Lung (tissue), 11 donors: ENCODE measurements at regions not wholly inside any gene's neighbourhood (a gene's known extent, or its start where the extent isn't known, plus 50 kb on each side); places are given as distances from the start of the nearest gene placed in this dataset.

Experiments
- ATAC-seq: fragments of 200-7000 bp; cut with Tn5 transposase; one replicate; pipeline ENCODE4 v1.9.1; 2020; ENCODE audit warnings: moderate number of reproducible peaks; ENCODE audit not compliant: insufficient read depth, low FRiP score
- DNase-seq, 3 donors: peaks; one replicate each; pipeline ENCODE4 v3.0.0-alpha.2; 2013 to 2017
- H3K27ac ChIP-seq, 2 donors: one replicate each; pipeline ENCODE4 v1.5.1; 2013; ENCODE audit warnings: mild to moderate bottlenecking in 2 of 2, moderate library complexity in 2 of 2, control low read depth in 1 of 2, inconsistent platforms in 1 of 2, low read depth in 1 of 2, low read length in 1 of 2
- H3K27me3 ChIP-seq, 3 donors: one replicate each; pipeline ENCODE4 v1.5.1; 2013; ENCODE audit warnings: low read length in 2 of 3; ENCODE audit not compliant: control insufficient read depth in 3 of 3, insufficient read depth in 3 of 3
- H3K36me3 ChIP-seq, 4 donors: one replicate each; pipeline ENCODE4 v1.5.1; 2013; ENCODE audit warnings: low read length in 4 of 4, mild to moderate bottlenecking in 1 of 4, moderate library complexity in 1 of 4; ENCODE audit not compliant: control insufficient read depth in 4 of 4, insufficient read depth in 4 of 4
- H3K4me1 ChIP-seq, 5 donors: one replicate each; pipeline ENCODE4 v1.5.1; 2013; ENCODE audit warnings: low read length in 5 of 5, mild to moderate bottlenecking in 2 of 5, moderate library complexity in 1 of 5; ENCODE audit not compliant: control insufficient read depth in 5 of 5, insufficient read depth in 5 of 5
- H3K4me3 ChIP-seq: one replicate; pipeline ENCODE4 v1.5.1; 2013; ENCODE audit warnings: mild to moderate bottlenecking, control low read depth, moderate library complexity
- H3K9ac ChIP-seq, 2 donors: one replicate each; pipeline ENCODE4 v1.5.1; 2013; ENCODE audit warnings: low read length in 2 of 2, control low read depth in 1 of 2; ENCODE audit not compliant: insufficient read depth in 1 of 2
- H3K9me3 ChIP-seq, 4 donors: one replicate each; pipeline ENCODE4 v1.5.1; 2013; ENCODE audit warnings: low read length in 3 of 4, mild to moderate bottlenecking in 1 of 4, moderate library complexity in 1 of 4; ENCODE audit not compliant: control insufficient read depth in 4 of 4, insufficient read depth in 3 of 4
- CTCF ChIP-seq: IDR thresholded peaks from 2 replicates; pipeline ENCODE4 v1.5.1; 2012; ENCODE audit warnings: mild to moderate bottlenecking; ENCODE audit errors: control extremely low read depth, extremely low read depth
- WGBS, 2 donors: extraction: QIAGEN DNeasy Blood & Tissue Kit; methylation state at CpG; one replicate each; pipeline ENCODE4 v1.1.7; 2013; 5-methylcytosine and 5-hydroxymethylcytosine counted together
- donor health status: control.
- donor health status: control.
- donor health status: Bipolar disorder and iron deficiency.
- donor health status: healthy.
- donor health status: DM: yes; HTN: yes; CAD: no.

- no peak for TF ChIP-seq CTCF
- no peak for ATAC-seq
- H3K36me3 ChIP-seq, result no peaks in the 10 kb centered on the region
- no peak overlapping the region for H3K4me3 ChIP-seq
- 57 to 58% methylated on average over 13 of the region's 13 CpGs for WGBS, 2 donors
- peaks cover 0 to 10% (median 6%) of the 10 kb centered on the region in 3 donors for H3K27me3 ChIP-seq
- no peak overlapping the region for H3K9ac ChIP-seq
- no peak overlapping the region for H3K27ac ChIP-seq
- DNase-seq, result no peak
- no peaks in the 10 kb centered on the region for H3K9me3 ChIP-seq
- H3K4me1 ChIP-seq, result peaks cover 0 to 8% (median 0%) of the 10 kb centered on the region in 5 donors
Measured at GRCh38 chr20:56859039-56859800, 230.1 kb downstream of the TFAP2C start.

GRCh38 chr20:56859801-56860261, 230.7 kb downstream of the TFAP2C start:
- peaks cover 0 to 8% (median 0%) of the 10 kb centered on the region in 5 donors for H3K4me1 ChIP-seq
- no peak for TF ChIP-seq CTCF
- no peak overlapping the region for H3K4me3 ChIP-seq
- WGBS, 2 donors, result 7 to 8% methylated on average over 10 of the region's 10 CpGs
- no peaks in the 10 kb centered on the region for H3K36me3 ChIP-seq
- DNase-seq (peak in 1 of 3 donors; percentile 30), ATAC-seq (no peak)
- no peak overlapping the region for H3K27ac ChIP-seq
- H3K27me3 ChIP-seq, result peaks cover 0 to 12% (median 6%) of the 10 kb centered on the region in 3 donors
- no peaks in the 10 kb centered on the region for H3K9me3 ChIP-seq
- H3K9ac ChIP-seq, result no peak overlapping the region

GRCh38 chr20:56860413-56860812, 231.3 kb downstream of the TFAP2C start:
- no peak for ATAC-seq

More at GRCh38 chr20:56860413-56860812, 231.3 kb downstream of the TFAP2C start:
- Histone ChIP-seq H3K9me3 (peaks cover 0 to under 1% (median 0%) of the 10 kb centered on the region in 4 donors), H3K9ac (no peak overlapping the region), H3K4me3 (no peak overlapping the region), H3K27ac (no peak overlapping the region), H3K4me1 (peaks cover 0 to 8% (median 0%) of the 10 kb centered on the region in 5 donors), H3K27me3 (peaks cover 0 to 12% (median 6%) of the 10 kb centered on the region in 3 donors), H3K36me3 (no peaks in the 10 kb centered on the region)
- WGBS, 2 donors, result 57 to 63% methylated on average over 5 of the region's 5 CpGs
- TF ChIP-seq CTCF, result no peak
- DNase-seq, result peak in 2 of 3 donors; percentile 13 to 67
